ENCODE measurements at regions not wholly inside any gene's neighbourhood (a gene's known extent, or its start where the extent isn't known, plus 50 kb on each side); places are given as distances from the start of the nearest gene placed in this dataset.

DNA sequence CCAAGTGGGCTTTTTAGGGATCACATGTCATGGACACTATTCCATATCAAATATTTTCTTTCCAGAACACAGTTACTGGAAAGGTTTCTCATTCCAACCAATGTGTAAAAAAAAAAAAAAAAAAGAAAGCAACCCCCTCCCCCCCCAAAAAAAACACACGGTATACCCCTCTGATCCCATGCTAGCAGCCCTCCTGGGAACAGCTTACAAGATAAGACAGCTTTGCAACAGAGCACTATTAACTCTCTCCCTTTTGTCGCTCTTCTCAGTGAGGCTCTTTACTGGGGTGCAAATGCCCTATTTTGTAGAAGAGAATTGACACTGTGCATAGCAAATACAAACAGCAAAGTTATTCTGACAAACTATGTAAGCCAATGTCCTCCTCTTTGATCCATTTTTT lies 161.2 kb downstream of the NTMT2 start (continued):
- TF ChIP-seq, protein P1, sequence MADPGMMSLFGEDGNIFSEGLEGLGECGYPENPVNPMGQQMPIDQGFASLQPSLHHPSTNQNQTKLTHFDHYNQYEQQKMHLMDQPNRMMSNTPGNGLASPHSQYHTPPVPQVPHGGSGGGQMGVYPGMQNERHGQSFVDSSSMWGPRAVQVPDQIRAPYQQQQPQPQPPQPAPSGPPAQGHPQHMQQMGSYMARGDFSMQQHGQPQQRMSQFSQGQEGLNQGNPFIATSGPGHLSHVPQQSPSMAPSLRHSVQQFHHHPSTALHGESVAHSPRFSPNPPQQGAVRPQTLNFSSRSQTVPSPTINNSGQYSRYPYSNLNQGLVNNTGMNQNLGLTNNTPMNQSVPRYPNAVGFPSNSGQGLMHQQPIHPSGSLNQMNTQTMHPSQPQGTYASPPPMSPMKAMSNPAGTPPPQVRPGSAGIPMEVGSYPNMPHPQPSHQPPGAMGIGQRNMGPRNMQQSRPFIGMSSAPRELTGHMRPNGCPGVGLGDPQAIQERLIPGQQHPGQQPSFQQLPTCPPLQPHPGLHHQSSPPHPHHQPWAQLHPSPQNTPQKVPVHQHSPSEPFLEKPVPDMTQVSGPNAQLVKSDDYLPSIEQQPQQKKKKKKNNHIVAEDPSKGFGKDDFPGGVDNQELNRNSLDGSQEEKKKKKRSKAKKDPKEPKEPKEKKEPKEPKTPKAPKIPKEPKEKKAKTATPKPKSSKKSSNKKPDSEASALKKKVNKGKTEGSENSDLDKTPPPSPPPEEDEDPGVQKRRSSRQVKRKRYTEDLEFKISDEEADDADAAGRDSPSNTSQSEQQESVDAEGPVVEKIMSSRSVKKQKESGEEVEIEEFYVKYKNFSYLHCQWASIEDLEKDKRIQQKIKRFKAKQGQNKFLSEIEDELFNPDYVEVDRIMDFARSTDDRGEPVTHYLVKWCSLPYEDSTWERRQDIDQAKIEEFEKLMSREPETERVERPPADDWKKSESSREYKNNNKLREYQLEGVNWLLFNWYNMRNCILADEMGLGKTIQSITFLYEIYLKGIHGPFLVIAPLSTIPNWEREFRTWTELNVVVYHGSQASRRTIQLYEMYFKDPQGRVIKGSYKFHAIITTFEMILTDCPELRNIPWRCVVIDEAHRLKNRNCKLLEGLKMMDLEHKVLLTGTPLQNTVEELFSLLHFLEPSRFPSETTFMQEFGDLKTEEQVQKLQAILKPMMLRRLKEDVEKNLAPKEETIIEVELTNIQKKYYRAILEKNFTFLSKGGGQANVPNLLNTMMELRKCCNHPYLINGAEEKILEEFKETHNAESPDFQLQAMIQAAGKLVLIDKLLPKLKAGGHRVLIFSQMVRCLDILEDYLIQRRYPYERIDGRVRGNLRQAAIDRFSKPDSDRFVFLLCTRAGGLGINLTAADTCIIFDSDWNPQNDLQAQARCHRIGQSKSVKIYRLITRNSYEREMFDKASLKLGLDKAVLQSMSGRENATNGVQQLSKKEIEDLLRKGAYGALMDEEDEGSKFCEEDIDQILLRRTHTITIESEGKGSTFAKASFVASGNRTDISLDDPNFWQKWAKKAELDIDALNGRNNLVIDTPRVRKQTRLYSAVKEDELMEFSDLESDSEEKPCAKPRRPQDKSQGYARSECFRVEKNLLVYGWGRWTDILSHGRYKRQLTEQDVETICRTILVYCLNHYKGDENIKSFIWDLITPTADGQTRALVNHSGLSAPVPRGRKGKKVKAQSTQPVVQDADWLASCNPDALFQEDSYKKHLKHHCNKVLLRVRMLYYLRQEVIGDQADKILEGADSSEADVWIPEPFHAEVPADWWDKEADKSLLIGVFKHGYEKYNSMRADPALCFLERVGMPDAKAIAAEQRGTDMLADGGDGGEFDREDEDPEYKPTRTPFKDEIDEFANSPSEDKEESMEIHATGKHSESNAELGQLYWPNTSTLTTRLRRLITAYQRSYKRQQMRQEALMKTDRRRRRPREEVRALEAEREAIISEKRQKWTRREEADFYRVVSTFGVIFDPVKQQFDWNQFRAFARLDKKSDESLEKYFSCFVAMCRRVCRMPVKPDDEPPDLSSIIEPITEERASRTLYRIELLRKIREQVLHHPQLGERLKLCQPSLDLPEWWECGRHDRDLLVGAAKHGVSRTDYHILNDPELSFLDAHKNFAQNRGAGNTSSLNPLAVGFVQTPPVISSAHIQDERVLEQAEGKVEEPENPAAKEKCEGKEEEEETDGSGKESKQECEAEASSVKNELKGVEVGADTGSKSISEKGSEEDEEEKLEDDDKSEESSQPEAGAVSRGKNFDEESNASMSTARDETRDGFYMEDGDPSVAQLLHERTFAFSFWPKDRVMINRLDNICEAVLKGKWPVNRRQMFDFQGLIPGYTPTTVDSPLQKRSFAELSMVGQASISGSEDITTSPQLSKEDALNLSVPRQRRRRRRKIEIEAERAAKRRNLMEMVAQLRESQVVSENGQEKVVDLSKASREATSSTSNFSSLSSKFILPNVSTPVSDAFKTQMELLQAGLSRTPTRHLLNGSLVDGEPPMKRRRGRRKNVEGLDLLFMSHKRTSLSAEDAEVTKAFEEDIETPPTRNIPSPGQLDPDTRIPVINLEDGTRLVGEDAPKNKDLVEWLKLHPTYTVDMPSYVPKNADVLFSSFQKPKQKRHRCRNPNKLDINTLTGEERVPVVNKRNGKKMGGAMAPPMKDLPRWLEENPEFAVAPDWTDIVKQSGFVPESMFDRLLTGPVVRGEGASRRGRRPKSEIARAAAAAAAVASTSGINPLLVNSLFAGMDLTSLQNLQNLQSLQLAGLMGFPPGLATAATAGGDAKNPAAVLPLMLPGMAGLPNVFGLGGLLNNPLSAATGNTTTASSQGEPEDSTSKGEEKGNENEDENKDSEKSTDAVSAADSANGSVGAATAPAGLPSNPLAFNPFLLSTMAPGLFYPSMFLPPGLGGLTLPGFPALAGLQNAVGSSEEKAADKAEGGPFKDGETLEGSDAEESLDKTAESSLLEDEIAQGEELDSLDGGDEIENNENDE (IDR thresholded peaks at IDR 0.05; ENCODE audit: insufficient replicate concordance, low read length) = no peak
- TF ChIP-seq RAD21 (IDR thresholded peaks at IDR 0.05 in 1 of 2, conservative IDR thresholded peaks at IDR 0.05 in 1 of 2; ENCODE audit: low read depth in 2 of 2, low read length in 2 of 2) = no peak

Measured in H1 (cell line).